Naive B cell (primary cell): ENCODE measurements at regions not wholly inside any gene's neighbourhood (a gene's known extent, or its start where the extent isn't known, plus 50 kb on each side); places are given as distances from the start of the nearest gene placed in this dataset.
"Not testable (repeated sequence)": the region's sequence is repeated elsewhere in the genome, so short reads cannot be mapped to it uniquely, and the experiment has no call there.

Experiments used
- ATAC-seq, 2 donors: fragments of 150-1000 bp; cut with Tn5 transposase; 2 replicates each; pipeline ENCODE4 v1.10.0; 2021; ENCODE audit warnings: low read depth in 2 of 2, mild to moderate bottlenecking in 2 of 2, moderate library complexity in 2 of 2
- DNase-seq: peaks from one replicate; pipeline ENCODE4 v3.0.0; 2022
- H3K27ac Mint-ChIP-seq, 6 donors: one replicate each; pipeline ENCODE4 v1.8.0; 2020 to 2022; ENCODE audit warnings: mild to moderate bottlenecking in 6 of 6, mixed read lengths in 6 of 6, moderate library complexity in 5 of 6, inconsistent platforms in 2 of 6
- H3K27me3 Mint-ChIP-seq, 3 donors: one replicate each; pipeline ENCODE4 v1.8.0; 2021 to 2022; ENCODE audit warnings: mixed read lengths in 3 of 3, mild to moderate bottlenecking in 1 of 3
- H3K36me3 Mint-ChIP-seq, 2 donors: one replicate each; pipeline ENCODE4 v1.8.0; 2020 to 2022; ENCODE audit warnings: mixed read lengths in 2 of 2, inconsistent platforms in 1 of 2, mild to moderate bottlenecking in 1 of 2
- H3K4me1 Mint-ChIP-seq, 3 donors: one replicate each; pipeline ENCODE4 v1.8.0; 2020 to 2022; ENCODE audit warnings: mixed read lengths in 3 of 3, inconsistent platforms in 1 of 3, mild to moderate bottlenecking in 1 of 3, moderate library complexity in 1 of 3
- H3K4me3 Mint-ChIP-seq, 8 donors: one replicate each; pipeline ENCODE4 v1.8.0; 2020 to 2022; ENCODE audit warnings: mild to moderate bottlenecking in 8 of 8, mixed read lengths in 8 of 8, moderate library complexity in 8 of 8, inconsistent platforms in 2 of 8
- H3K9me3 Mint-ChIP-seq, 7 donors: one replicate each; pipeline ENCODE4 v1.8.0; 2020 to 2022; ENCODE audit warnings: mixed read lengths in 7 of 7, mild to moderate bottlenecking in 5 of 7, inconsistent platforms in 2 of 7, moderate library complexity in 1 of 7

DNA sequence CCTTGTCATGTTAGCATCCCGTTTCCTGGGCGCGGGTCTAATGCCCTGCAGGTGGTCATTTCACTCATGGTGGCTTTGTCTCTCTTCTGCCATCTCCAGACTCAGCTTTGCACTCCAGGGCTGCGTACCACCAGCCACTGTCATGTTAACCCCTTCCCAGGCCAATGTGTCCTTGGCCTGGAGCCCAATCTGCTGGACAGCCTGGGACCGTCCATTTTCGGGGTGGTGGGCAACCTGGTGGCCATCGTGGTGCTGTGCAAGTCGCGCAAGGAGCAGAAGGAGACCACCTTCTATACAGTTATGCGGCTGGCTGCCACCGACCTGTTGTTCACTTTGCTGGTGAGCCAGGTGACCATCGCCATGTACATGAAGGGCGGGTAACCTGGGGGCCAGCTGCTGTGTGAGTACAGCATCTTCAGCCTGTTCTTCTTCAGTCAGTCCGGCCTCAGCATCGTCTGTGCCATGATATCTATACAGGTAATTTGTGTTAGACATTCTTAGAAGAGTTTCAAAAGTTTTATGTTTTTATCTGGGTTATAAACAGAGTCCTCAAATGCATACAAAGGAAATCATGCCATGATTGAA is 1654.0 kb downstream of the SPATA31A7 start:
- H3K4me3 Mint-ChIP-seq, H3K27ac Mint-ChIP-seq, ATAC-seq, H3K4me1 Mint-ChIP-seq, DNase-seq: not testable (repeated sequence)
- peaks cover 0 to 12% of the 10 kb centered on the region in 2 donors for H3K36me3 Mint-ChIP-seq
- H3K9me3 Mint-ChIP-seq: peaks cover 8 to 12% (median 9%) of the 10 kb centered on the region in 7 donors
- peaks cover 13 to 24% (median 16%) of the 10 kb centered on the region in 3 donors for H3K27me3 Mint-ChIP-seq

GRCh38 chr9:62844681-62845185 is 1654.9 kb downstream of the SPATA31A7 start:
- not testable (repeated sequence) for ATAC-seq, DNase-seq, H3K27ac Mint-ChIP-seq, H3K4me1 Mint-ChIP-seq
- Mint-ChIP-seq H3K36me3 (peaks cover 0 to 12% of the 10 kb centered on the region in 2 donors), H3K27me3 (peaks cover 13 to 24% (median 20%) of the 10 kb centered on the region in 3 donors), H3K4me3 (peak overlapping the region in 2 of 8 donors; percentile 80 to 82), H3K9me3 (peaks cover 8 to 12% (median 9%) of the 10 kb centered on the region in 7 donors)

- H3K27me3 Mint-ChIP-seq: peaks cover 2 to 14% (median 9%) of the 10 kb centered on the region in 3 donors
- not testable (repeated sequence) for H3K27ac Mint-ChIP-seq, H3K9me3 Mint-ChIP-seq, DNase-seq, H3K4me3 Mint-ChIP-seq, ATAC-seq, H3K36me3 Mint-ChIP-seq, H3K4me1 Mint-ChIP-seq
Measured at GRCh38 chr9:62848258-62848657, 1658.4 kb downstream of the SPATA31A7 start.

DNA sequence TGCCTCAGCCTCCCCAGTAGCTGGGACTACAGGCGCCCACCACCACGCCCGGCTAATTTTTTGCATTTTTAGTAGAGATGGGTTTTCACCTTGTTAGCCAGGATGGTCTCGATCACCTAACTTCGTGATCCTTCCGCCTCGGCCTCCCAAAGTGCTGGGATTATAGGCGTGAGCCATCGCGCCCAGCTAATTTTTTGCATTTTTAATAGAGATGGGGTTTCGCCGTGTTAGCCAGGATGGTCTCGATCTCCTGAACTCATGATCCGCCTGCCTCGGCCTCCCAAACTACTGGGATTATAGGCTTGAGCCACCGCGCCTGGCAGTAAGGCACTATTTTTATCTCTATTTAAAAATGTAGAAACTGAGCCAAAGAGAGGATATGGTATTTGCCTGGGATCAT is 1660.2 kb downstream of the SPATA31A7 start:
- not testable (repeated sequence) for H3K36me3 Mint-ChIP-seq, H3K4me1 Mint-ChIP-seq, H3K27ac Mint-ChIP-seq, H3K9me3 Mint-ChIP-seq, ATAC-seq, H3K4me3 Mint-ChIP-seq, DNase-seq
- peaks cover 0 to 12% (median 8%) of the 10 kb centered on the region in 3 donors for H3K27me3 Mint-ChIP-seq

DNA sequence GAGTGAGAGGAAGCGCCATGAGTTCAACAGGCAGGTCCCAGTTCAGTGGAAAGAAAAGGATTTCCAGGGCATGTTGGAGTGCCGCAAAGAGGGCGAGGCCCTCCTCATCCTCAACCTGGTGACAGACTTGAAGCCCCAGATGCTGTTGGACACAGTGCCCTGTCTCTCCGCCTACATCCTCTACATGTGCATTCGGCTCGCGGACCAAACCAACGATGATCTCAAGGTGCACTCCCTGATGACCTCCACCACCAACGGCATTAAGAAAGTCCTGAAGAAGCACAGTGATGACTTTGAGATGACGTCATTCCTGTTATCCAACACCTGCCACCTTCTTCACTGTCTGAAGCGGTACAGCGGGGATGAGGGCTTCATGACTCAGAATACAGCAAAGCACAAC is 1667.4 kb downstream of the SPATA31A7 start:
- not testable (repeated sequence) for H3K9me3 Mint-ChIP-seq, H3K36me3 Mint-ChIP-seq, H3K4me3 Mint-ChIP-seq, ATAC-seq, DNase-seq, H3K27ac Mint-ChIP-seq, H3K4me1 Mint-ChIP-seq
- H3K27me3 Mint-ChIP-seq: peaks cover 20 to 31% (median 21%) of the 10 kb centered on the region in 3 donors

- H3K9me3 Mint-ChIP-seq, H3K27ac Mint-ChIP-seq, DNase-seq, ATAC-seq, H3K4me1 Mint-ChIP-seq, H3K4me3 Mint-ChIP-seq, H3K36me3 Mint-ChIP-seq: not testable (repeated sequence)
- H3K27me3 Mint-ChIP-seq: peaks cover 29 to 41% (median 30%) of the 10 kb centered on the region in 3 donors
Measured at GRCh38 chr9:62858240-62858639, 1668.4 kb downstream of the SPATA31A7 start.

- DNase-seq, H3K9me3 Mint-ChIP-seq, H3K27ac Mint-ChIP-seq, ATAC-seq, H3K36me3 Mint-ChIP-seq, H3K4me1 Mint-ChIP-seq: not testable (repeated sequence)
- H3K27me3 Mint-ChIP-seq: peaks cover 48 to 68% (median 59%) of the 10 kb centered on the region in 3 donors
- H3K4me3 Mint-ChIP-seq: peak overlapping the region in 1 of 8 donors; percentile 1
Measured at GRCh38 chr9:62860939-62861860, 1671.4 kb downstream of the SPATA31A7 start.

DNA sequence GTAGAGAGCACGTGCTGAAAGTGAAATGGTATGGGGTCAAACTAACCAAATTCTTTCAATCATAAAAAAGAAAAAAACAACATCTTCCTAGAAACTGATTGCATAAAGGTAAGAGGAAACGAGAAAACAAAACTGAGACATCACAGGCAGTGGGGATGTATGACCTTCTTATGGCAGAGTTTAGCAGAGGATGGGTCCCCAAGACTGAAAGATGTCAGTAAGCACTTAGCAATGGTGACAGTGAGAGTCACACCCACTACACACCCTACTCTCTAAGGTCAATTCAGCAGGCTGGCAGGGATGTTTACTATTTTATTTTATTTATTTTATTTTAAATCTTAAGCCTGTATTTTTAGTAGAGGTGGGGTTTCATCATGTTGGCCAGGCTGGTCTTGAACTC is 1672.3 kb downstream of the SPATA31A7 start:
- not testable (repeated sequence) for ATAC-seq, H3K27ac Mint-ChIP-seq, H3K4me3 Mint-ChIP-seq, H3K9me3 Mint-ChIP-seq, H3K4me1 Mint-ChIP-seq, H3K36me3 Mint-ChIP-seq, DNase-seq
- H3K27me3 Mint-ChIP-seq: peaks cover 55 to 76% (median 66%) of the 10 kb centered on the region in 3 donors

DNA sequence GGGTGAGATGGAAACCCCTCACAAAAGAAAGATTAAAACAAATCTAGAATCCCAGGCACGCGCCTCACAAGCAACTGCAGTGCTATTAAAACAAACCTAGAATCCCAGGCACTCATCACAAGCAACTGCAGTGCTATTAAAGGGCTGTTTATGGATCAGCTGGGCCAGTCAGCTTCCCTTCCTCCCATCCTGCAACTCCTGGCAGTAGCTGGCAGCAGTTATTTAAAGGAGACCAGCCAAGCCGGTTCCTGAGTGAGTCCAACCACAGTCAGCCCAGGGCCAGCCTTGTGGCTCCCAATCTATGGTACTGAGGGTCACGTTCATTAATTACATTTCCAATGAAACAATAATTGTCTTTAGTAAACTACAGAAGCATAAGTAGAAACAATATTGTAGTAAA is 1673.5 kb downstream of the SPATA31A7 start:
- not testable (repeated sequence) for H3K36me3 Mint-ChIP-seq, H3K4me3 Mint-ChIP-seq
- peak overlapping the region in 1 of 6 donors; percentile 3 for H3K27ac Mint-ChIP-seq

GRCh38 chr9:62863867-62864266 is 1674.0 kb downstream of the SPATA31A7 start:
- not testable (repeated sequence) for ATAC-seq, H3K27ac Mint-ChIP-seq, DNase-seq, H3K4me3 Mint-ChIP-seq, H3K4me1 Mint-ChIP-seq, H3K9me3 Mint-ChIP-seq, H3K36me3 Mint-ChIP-seq
- peaks cover 50 to 81% (median 75%) of the 10 kb centered on the region in 3 donors for H3K27me3 Mint-ChIP-seq

More for the DNA sequence above, 1673.5 kb downstream of the SPATA31A7 start:
- not testable (repeated sequence) for ATAC-seq, H3K4me1 Mint-ChIP-seq, DNase-seq, H3K9me3 Mint-ChIP-seq
- peaks cover 52 to 78% (median 74%) of the 10 kb centered on the region in 3 donors for H3K27me3 Mint-ChIP-seq

DNA sequence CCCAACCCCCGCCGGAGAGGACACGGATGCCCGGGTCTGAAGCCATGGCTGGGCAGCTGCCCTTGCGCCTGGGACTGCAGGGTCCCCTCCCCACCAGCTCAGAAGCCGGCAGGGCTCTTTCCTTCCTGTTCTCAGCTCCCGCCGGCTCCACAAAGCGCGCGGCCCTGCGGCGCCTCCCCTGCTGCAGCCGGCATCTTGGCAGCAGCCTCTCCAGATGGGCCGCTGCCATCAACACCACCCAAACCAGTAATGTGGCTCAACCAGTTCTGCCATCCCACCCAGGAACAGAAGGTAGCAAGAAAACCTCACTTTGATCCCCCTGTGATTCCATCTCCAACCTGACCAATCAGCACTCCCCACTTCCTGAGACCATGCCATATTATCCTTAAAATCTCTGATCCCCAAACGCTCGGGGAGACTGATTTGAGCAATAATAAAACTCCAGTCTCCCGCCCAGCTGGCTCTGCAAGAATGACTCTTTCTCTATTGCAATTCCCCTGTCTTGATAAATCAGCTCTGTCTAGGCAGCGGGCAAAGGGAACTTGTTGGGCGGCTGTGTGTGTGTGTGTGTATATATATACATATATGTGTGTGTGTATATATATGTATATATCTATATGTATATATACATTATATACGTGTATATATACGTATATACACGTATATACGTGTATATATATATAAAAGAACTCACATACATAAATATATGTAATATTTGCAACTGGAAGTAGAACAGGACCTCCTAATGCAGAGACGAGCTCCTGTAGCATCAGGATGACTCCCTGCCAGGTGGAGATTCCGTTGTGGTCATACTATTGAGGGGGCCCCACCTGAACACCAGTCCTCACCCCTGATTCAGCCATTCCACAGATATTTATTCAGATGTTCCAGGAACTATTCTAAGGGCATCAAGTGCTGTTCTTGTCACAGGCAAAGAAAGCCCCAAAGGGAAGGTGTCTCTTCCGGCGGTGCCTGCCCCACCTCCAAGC is 1674.9 kb downstream of the SPATA31A7 start:
- Mint-ChIP-seq H3K4me3 (peak overlapping the region in 2 of 8 donors; percentile 4 to 53), H3K27me3 (peaks cover 50 to 83% (median 75%) of the 10 kb centered on the region in 3 donors)
- not testable (repeated sequence) for H3K4me1 Mint-ChIP-seq, H3K27ac Mint-ChIP-seq, H3K36me3 Mint-ChIP-seq, DNase-seq, H3K9me3 Mint-ChIP-seq
- ATAC-seq: peak in 1 of 2 donors; percentile 52

DNA sequence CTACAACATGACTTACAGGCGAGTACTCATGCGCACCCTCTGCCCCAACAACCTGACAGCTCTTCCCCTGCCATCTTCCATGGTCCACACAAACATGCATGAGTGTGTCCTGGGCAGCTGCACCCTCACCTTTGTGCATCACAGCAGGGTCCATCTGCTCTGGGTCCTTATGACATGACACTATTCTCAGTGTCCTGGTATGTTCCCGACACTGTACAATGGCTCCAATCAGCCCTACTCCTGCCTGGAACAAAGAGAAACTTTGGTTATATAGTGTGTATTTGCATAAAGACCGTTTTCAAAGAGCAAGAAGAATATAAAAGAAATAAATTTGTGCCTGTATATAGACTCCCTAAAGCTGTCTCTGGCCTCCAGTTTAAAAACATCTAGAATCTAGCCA is 1679.2 kb downstream of the SPATA31A7 start:
- not testable (repeated sequence) for H3K4me1 Mint-ChIP-seq, H3K36me3 Mint-ChIP-seq, ATAC-seq, DNase-seq, H3K9me3 Mint-ChIP-seq, H3K27ac Mint-ChIP-seq
- Mint-ChIP-seq H3K4me3 (peak overlapping the region in 1 of 8 donors; percentile 47), H3K27me3 (peaks cover 34 to 50% (median 45%) of the 10 kb centered on the region in 3 donors)

DNA sequence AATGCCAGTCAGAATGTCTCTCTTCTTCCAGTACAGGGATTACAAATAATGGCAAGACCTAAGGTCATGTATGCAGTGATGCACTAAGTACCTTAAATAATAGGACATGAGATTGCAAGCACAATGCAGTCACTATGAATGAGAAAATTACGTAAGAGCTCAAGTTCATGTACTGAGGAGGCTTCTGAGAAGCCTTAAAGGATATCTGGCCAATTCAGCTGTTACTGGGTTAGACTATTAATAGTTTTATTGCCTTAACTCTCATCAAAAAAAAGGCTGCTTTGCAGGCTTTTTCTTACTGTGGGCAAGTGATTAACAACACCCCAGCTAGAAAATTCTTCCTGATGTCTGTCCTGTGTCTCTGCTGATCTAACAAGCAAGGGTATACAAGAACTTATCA is 1681.9 kb downstream of the SPATA31A7 start:
- H3K36me3 Mint-ChIP-seq, H3K4me1 Mint-ChIP-seq, H3K27ac Mint-ChIP-seq, DNase-seq, ATAC-seq, H3K9me3 Mint-ChIP-seq, H3K4me3 Mint-ChIP-seq: not testable (repeated sequence)
- H3K27me3 Mint-ChIP-seq: peaks cover 22 to 34% (median 30%) of the 10 kb centered on the region in 3 donors
